SK-N-SH treated with all-trans-retinoic acid at 6 μM for 48 hours (cell line): ENCODE measurements at regions not wholly inside any gene's neighbourhood (a gene's known extent, or its start where the extent isn't known, plus 50 kb on each side); places are given as distances from the start of the nearest gene placed in this dataset.

Experiments
- ATAC-seq: fragments of 200-7000 bp; cut with Tn5 transposase; 3 replicates; pipeline ENCODE4 v1.9.1; 2020; ENCODE audit warnings: mild to moderate bottlenecking, moderate library complexity
- ARNTL ChIP-seq: fragments of 450-650 bp; formaldehyde crosslinking; IDR thresholded peaks from 2 replicates; pipeline ENCODE4 v1.5.0; 2020; ENCODE audit warnings: low read depth, mild to moderate bottlenecking, moderate library complexity, borderline replicate concordance
- BACH2 ChIP-seq: fragments of 250-450 bp; sonication (Bioruptor Pico); IDR thresholded peaks from 2 replicates; pipeline ENCODE4 v1.9.0; 2021; ENCODE audit warnings: mild to moderate bottlenecking, borderline replicate concordance
- CSDC2 ChIP-seq: fragments of 250-450 bp; sonication (Bioruptor Pico); IDR thresholded peaks from 2 replicates; pipeline ENCODE4 v1.5.0; 2020; ENCODE audit warnings: mild to moderate bottlenecking, moderate library complexity
- ESRRG ChIP-seq: fragments of 250-450 bp; sonication (Bioruptor Pico); IDR thresholded peaks from 2 replicates; pipeline ENCODE4 v1.6.1; 2021; ENCODE audit warnings: mild to moderate bottlenecking
- GLIS3 ChIP-seq: fragments of 250-450 bp; sonication (Bioruptor Pico); IDR thresholded peaks from 2 replicates; pipeline ENCODE4 v1.5.0; 2020; ENCODE audit warnings: mild to moderate bottlenecking, moderate library complexity
- ISL1 ChIP-seq: fragments of 250-450 bp; sonication (Bioruptor Pico); IDR thresholded peaks from 2 replicates; pipeline ENCODE4 v2.1.2; 2022; ENCODE audit warnings: mild to moderate bottlenecking, moderate library complexity
- OSR1 ChIP-seq: fragments of 250-450 bp; sonication (Bioruptor Pico); IDR thresholded peaks from 2 replicates; pipeline ENCODE4 v1.8.0; 2022; ENCODE audit warnings: moderate library complexity, mild to moderate bottlenecking, inconsistent platforms
- PATZ1 ChIP-seq: fragments of 250-450 bp; sonication (Bioruptor Pico); IDR thresholded peaks from 2 replicates; pipeline ENCODE4 v1.8.0; 2020; ENCODE audit warnings: mild to moderate bottlenecking, moderate library complexity, borderline replicate concordance
- POU6F1 ChIP-seq: fragments of 250-450 bp; sonication (Bioruptor Pico); IDR thresholded peaks from 2 replicates; pipeline ENCODE4 v1.8.0; 2021; ENCODE audit warnings: low read depth, mild to moderate bottlenecking, moderate library complexity, borderline replicate concordance
- PPARA ChIP-seq: fragments of 250-450 bp; sonication (Bioruptor Pico); IDR thresholded peaks from 2 replicates; pipeline ENCODE4 v1.5.0; 2020; ENCODE audit warnings: mild to moderate bottlenecking, borderline replicate concordance
- RARB ChIP-seq: fragments of 250-450 bp; sonication (Bioruptor Pico); IDR thresholded peaks from 2 replicates; pipeline ENCODE4 v1.8.0; 2021; ENCODE audit warnings: mild to moderate bottlenecking, moderate library complexity
- SNAI2 ChIP-seq: fragments of 250-450 bp; sonication (Bioruptor Pico); IDR thresholded peaks from 2 replicates; pipeline ENCODE4 v1.5.0; 2020; ENCODE audit warnings: mild to moderate bottlenecking, moderate library complexity
- TCF4 ChIP-seq: fragments of 250-450 bp; sonication (Bioruptor Pico); IDR thresholded peaks from 2 replicates; pipeline ENCODE4 v1.8.0; 2021; ENCODE audit warnings: mild to moderate bottlenecking, moderate library complexity, borderline replicate concordance
- TOX ChIP-seq: fragments of 250-450 bp; sonication (Bioruptor Pico); IDR thresholded peaks from 2 replicates; pipeline ENCODE4 v1.8.0; 2021; ENCODE audit warnings: mild to moderate bottlenecking, moderate library complexity, borderline replicate concordance
- TSHZ2 ChIP-seq: fragments of 250-450 bp; sonication (Bioruptor Pico); IDR thresholded peaks from 2 replicates; pipeline ENCODE4 v1.5.0; 2020; ENCODE audit warnings: mild to moderate bottlenecking, moderate library complexity
- ZC3H10 ChIP-seq: fragments of 250-450 bp; sonication (Bioruptor Pico); IDR thresholded peaks from 2 replicates; pipeline ENCODE4 v1.5.1; 2021; ENCODE audit warnings: mild to moderate bottlenecking, moderate library complexity
- ZFP3 ChIP-seq: fragments of 250-450 bp; sonication (Bioruptor Pico); IDR thresholded peaks from 2 replicates; pipeline ENCODE4 v1.5.0; 2020; ENCODE audit warnings: mild to moderate bottlenecking, moderate library complexity
- ZFP30 ChIP-seq: fragments of 450-650 bp; formaldehyde crosslinking; IDR thresholded peaks from 2 replicates; pipeline ENCODE4 v1.5.0; 2022; ENCODE audit warnings: mild to moderate bottlenecking, moderate library complexity
- ZNF565 ChIP-seq: fragments of 450-650 bp; formaldehyde crosslinking; conservative IDR thresholded peaks from 2 replicates; pipeline ENCODE4 v1.5.0; 2020; ENCODE audit warnings: low read depth, mild to moderate bottlenecking, moderate library complexity
- ZNF70 ChIP-seq: fragments of 450-650 bp; formaldehyde crosslinking; IDR thresholded peaks from 2 replicates; pipeline ENCODE4 v1.5.0; 2020; ENCODE audit warnings: mild to moderate bottlenecking, moderate library complexity
- ZNF8 ChIP-seq: fragments of 450-650 bp; formaldehyde crosslinking; IDR thresholded peaks from 2 replicates; pipeline ENCODE4 v1.5.0; 2020; ENCODE audit warnings: mild to moderate bottlenecking, moderate library complexity

DNA sequence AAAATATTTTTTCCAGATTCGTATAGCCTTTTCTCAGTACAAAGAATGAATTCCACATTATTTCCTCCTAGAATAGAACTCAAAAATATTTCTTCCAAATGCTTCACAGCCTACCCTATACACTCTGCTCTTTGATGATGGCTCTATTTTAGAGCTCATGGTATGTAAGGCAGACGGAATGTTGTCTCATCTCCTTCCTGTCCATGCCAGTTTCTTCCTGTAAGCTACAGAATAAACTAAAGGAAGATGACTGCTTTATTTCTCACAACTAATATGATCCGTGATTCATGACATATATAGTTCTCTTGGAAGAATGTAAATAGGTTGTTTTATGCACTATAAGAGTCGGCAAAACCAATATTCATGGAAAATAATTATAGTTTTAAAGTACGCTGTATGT lies 723.1 kb downstream of the CDH11 start:
- peak; percentile 89 for ATAC-seq
- no peak for TF ChIP-seq ZFP30
- TF ChIP-seq PPARA, result no peak
- TF ChIP-seq BACH2 (CRISPR knock-in tag), result no peak
- no peak for TF ChIP-seq TCF4 (CRISPR knock-in tag)
- no peak for TF ChIP-seq TSHZ2 (CRISPR knock-in tag)
- no peak for TF ChIP-seq ZC3H10
- TF ChIP-seq GLIS3 (CRISPR knock-in tag), result no peak
- no peak for TF ChIP-seq RARB
- no peak for TF ChIP-seq ARNTL
- no peak for TF ChIP-seq SNAI2 (CRISPR knock-in tag)
- no peak for TF ChIP-seq ZNF70
- no peak for TF ChIP-seq ESRRG
- TF ChIP-seq ISL1 (CRISPR knock-in tag), result no peak
- no peak for TF ChIP-seq CSDC2 (CRISPR knock-in tag)
- no peak for TF ChIP-seq ZNF8
- TF ChIP-seq PATZ1 (CRISPR knock-in tag), result no peak
- no peak for TF ChIP-seq ZNF565 (CRISPR knock-in tag)
- TF ChIP-seq POU6F1 (CRISPR knock-in tag), result no peak

DNA sequence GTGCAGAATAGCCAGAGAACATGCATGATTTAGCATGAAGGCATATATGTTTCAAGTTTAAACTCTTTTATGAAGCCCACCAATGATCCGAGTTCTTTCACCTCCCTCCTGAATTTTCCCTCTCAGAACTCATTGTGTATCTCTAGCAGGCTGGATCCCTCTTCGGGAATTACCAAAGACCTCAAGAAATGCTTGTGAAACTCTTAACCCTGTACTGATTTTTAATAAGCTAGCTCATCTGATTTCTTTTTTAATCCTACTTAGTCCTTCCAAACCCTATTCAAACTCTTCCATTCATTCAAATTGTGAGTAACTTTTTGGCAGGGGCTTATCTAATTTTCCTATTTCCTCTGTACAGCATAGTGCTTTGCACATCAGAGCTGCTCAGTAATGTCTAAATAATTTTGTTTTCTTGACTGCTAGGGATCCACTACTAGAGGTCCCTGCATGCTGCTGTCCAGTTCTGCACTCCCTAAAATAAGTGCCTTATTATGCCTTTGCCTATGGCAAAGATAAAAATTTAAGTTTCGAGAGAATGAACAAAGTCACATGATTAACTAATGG lies 723.8 kb downstream of the CDH11 start:
- ATAC-seq, result peak; percentile 54; the same call in 2 of the 3 replicates
- TF ChIP-seq POU6F1 (CRISPR knock-in tag), result no peak
- no peak for TF ChIP-seq ZFP3
- TF ChIP-seq TSHZ2 (CRISPR knock-in tag), result no peak
- no peak for TF ChIP-seq TCF4 (CRISPR knock-in tag)

- ATAC-seq, result no peak
- TF ChIP-seq ZFP30 (no peak), ESRRG (no peak), TCF4 (CRISPR knock-in tag) (no peak), PATZ1 (CRISPR knock-in tag) (no peak), POU6F1 (CRISPR knock-in tag) (no peak), SNAI2 (CRISPR knock-in tag) (no peak), ZC3H10 (no peak), OSR1 (CRISPR knock-in tag) (no peak), RARB (no peak), ZNF565 (CRISPR knock-in tag) (no peak), ARNTL (no peak), TOX (CRISPR knock-in tag) (no peak), ISL1 (CRISPR knock-in tag) (no peak), ZNF70 (no peak), PPARA (no peak), ZNF8 (no peak)
Observed at GRCh38 chr16:64397042-64397441, 724.8 kb downstream of the CDH11 start.
